ENCODE measurements at regions not wholly inside any gene's neighbourhood (a gene's known extent, or its start where the extent isn't known, plus 50 kb on each side); places are given as distances from the start of the nearest gene placed in this dataset.

DNA sequence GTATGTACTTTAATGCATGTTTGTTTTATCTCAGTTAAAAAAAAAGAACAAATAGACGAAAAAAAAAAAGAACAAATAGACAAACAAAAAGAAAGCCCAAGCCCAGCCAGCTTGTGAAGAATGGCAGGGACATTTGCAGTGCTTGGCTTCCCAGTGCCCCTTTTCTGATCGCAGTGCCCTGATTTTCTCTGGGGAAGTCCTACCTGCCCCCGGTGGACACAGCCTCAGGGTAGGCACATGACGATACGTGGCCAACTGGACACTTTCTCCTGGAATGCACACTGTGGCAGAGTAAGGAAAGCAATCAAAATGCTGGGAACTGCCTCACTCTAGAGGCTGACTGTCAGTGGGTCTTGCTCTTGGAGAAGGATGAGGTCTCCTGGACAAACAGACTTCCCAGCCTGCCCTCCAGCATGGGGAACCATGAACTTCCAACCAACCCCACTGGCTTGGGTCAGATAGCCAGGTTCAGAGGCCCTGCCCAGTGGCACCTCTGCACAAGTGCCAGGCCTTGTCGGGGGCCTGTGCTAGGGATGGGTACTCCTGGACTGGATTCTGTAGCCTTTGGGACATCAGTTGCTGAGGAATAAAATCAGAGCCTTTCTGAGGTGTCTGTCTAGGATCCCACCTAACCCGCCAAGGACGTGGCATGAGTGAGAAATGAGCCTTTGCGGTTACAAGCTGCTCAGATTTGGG is 76.7 kb downstream of the INHBB start:
- WGBS, 2 donors: 86 to 92% methylated on average over 8 to 9 of the region's 9 CpGs

DNA sequence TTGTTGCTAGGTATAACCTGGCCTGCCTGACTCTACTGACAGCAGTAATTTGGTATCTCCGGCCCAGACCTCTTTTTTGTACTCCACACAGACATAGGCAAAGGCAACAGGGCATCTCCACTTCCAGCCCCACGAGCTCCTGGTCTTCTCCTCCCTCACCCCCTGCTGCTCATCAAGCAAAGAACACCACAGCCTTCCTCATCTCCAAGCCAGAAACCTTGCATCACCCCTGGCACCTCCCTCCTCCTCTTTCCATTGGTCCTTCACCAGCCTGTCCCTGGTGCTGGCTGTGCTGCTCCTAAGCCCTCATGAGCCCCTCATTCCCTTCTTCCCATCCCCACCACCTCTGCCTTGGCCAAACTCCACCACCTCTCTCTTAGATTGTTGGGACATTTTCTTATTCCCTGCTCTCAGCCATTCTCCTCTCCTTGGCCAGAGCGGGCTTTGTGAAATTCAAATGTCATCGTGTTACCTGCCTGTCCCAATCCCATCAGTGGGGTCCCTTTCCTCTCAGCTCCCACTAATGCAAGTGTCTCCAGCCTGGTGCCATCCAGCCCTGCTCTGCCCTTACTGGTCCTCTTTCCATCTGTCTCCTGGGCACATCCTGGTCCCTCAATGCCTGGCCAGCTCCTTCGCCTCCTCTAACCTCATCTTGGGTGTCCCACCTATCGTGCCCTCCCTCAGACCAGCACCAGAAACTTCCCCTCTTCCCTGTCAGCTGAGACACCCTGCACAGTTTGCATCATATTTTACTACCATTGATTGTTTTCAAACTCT is 77.4 kb downstream of the INHBB start:
- no peak for DNase-seq (ENCODE audit: low spot score in 2 of 2)
- TF ChIP-seq, protein P1, sequence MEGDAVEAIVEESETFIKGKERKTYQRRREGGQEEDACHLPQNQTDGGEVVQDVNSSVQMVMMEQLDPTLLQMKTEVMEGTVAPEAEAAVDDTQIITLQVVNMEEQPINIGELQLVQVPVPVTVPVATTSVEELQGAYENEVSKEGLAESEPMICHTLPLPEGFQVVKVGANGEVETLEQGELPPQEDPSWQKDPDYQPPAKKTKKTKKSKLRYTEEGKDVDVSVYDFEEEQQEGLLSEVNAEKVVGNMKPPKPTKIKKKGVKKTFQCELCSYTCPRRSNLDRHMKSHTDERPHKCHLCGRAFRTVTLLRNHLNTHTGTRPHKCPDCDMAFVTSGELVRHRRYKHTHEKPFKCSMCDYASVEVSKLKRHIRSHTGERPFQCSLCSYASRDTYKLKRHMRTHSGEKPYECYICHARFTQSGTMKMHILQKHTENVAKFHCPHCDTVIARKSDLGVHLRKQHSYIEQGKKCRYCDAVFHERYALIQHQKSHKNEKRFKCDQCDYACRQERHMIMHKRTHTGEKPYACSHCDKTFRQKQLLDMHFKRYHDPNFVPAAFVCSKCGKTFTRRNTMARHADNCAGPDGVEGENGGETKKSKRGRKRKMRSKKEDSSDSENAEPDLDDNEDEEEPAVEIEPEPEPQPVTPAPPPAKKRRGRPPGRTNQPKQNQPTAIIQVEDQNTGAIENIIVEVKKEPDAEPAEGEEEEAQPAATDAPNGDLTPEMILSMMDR (IDR thresholded peaks at IDR 0.05): no peak
- no peak for TF ChIP-seq POLR2A (IDR thresholded peaks at IDR 0.05)
- H3K4me3 ChIP-seq (ENCODE audit: low read depth, poor library complexity, severe bottlenecking): no peak overlapping the region
- WGBS, 2 donors: 69 to 81% methylated on average over 6 of the region's 6 CpGs
- intact Hi-C loops (cut with DNase I; ENCODE audit: low total_unique reads): no loop called here

More for the DNA sequence above, 76.7 kb downstream of the INHBB start:
- intact Hi-C loops (cut with DNase I; ENCODE audit: low total_unique reads): no loop called here
- no peak for TF ChIP-seq POLR2A (IDR thresholded peaks at IDR 0.05)
- TF ChIP-seq, protein P1 (IDR thresholded peaks at IDR 0.05): no peak
- no peak for DNase-seq (ENCODE audit: low spot score in 2 of 2)
- H3K4me3 ChIP-seq (ENCODE audit: low read depth, poor library complexity, severe bottlenecking): no peak overlapping the region

DNA sequence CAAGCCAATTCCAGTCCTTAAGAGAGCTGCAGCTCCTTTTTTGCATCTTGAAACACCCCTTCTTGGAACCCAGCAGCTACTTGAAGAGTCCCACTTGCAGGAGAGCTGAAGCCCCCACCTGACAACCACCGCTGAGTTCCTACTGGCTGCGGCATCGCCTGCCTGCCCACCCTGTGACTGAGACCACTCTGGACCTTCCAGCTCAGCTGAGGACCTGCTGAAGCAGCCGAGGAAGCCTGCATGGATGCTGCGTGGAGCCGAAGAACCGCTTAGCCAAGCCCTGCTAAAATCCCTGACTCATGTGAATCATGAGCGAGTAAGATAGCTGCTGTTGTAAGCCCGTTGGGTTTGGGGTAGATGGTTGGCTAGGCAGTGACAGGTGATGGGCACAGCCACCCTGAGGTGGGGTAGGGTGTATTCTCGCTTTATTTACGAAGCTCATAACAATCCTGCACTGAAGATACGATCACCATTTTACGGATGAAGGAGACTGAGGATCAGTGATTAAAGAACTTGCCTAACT is 78.4 kb downstream of the INHBB start:
- 85 to 88% methylated on average over 13 of the region's 13 CpGs for WGBS, 2 donors
- no peak for TF ChIP-seq POLR2A (IDR thresholded peaks at IDR 0.05)
- TF ChIP-seq, protein P1 (IDR thresholded peaks at IDR 0.05): no peak
- no peak overlapping the region for H3K4me3 ChIP-seq (ENCODE audit: low read depth, poor library complexity, severe bottlenecking)
- intact Hi-C loops (cut with DNase I; ENCODE audit: low total_unique reads): no loop called here
- DNase-seq (ENCODE audit: low spot score in 2 of 2): no peak

DNA sequence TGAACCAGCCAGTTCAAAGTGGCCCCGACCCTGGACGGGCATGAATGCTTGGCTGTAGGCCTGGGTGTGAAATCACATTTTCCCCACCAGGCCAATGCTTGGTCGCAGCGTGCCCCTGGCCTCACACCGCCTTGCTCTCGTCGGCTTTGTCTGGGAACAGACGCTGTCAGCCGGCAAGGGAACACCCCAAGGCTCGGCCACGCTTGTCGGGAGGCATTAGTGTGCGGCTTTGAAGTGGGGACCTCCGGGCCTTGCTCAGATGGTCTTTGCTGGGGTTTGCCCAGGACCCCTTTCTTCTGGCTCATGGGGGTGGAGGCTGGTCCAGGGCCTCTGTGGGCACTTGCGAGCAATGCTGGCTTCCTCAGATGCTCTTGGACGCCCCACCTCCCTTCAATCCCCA is 79.1 kb downstream of the INHBB start:
- intact Hi-C loops (cut with DNase I; ENCODE audit: low total_unique reads): no loop called here
- no peak for DNase-seq (ENCODE audit: low spot score in 2 of 2)
- no peak overlapping the region for H3K4me3 ChIP-seq (ENCODE audit: low read depth, poor library complexity, severe bottlenecking)
- TF ChIP-seq, protein P1 (IDR thresholded peaks at IDR 0.05): no peak
- no peak for TF ChIP-seq POLR2A (IDR thresholded peaks at IDR 0.05)
- 88 to 92% methylated on average over 9 to 16 of the region's 16 CpGs for WGBS, 2 donors

DNA sequence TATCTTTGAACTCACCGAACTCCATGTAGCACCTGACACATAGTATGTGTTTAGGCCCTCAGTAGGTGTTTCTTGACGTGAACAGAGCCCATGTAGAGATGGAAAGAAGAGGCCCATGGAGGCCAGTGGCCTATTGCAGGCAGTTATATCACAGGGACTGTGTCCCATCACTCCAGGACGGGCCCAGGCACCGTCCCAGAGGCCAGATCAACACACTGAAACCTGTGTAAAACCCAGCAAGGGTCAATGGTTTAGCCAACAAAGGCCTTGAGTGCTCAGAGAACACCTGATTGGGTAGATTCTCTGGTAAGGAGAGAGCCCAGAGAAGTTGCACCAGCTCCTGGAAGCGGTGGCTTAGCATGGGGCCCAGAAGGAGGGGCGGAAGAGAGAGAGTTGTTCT is 82.8 kb downstream of the INHBB start:
- no peak for TF ChIP-seq POLR2A (IDR thresholded peaks at IDR 0.05)
- TF ChIP-seq, protein P1 (IDR thresholded peaks at IDR 0.05): no peak
- intact Hi-C loops (cut with DNase I; ENCODE audit: low total_unique reads): no loop called here
- 85 to 93% methylated on average over 6 of the region's 6 CpGs for WGBS, 2 donors
- no peak for DNase-seq (ENCODE audit: low spot score in 2 of 2)
- H3K4me3 ChIP-seq (ENCODE audit: low read depth, poor library complexity, severe bottlenecking): no peak overlapping the region
